B cell (primary cell): ENCODE measurements at regions not wholly inside any gene's neighbourhood (a gene's known extent, or its start where the extent isn't known, plus 50 kb on each side); places are given as distances from the start of the nearest gene placed in this dataset.

Source experiments
- EZH2 ChIP-seq: IDR thresholded peaks from 2 replicates; pipeline ENCODE4 v1.6.1; 2012; ENCODE audit warnings: borderline replicate concordance, low read depth, mild to moderate bottlenecking, moderate library complexity, low read length; ENCODE audit not compliant: insufficient read depth, poor library complexity, severe bottlenecking
- TF ChIP-seq, protein P1 (sequence below): fragments of 200-600 bp; IDR thresholded peaks from one replicate; pipeline ENCODE4 v1.8.0; 2022; ENCODE audit warnings: antibody characterized with exemption, mild to moderate bottlenecking

DNA sequence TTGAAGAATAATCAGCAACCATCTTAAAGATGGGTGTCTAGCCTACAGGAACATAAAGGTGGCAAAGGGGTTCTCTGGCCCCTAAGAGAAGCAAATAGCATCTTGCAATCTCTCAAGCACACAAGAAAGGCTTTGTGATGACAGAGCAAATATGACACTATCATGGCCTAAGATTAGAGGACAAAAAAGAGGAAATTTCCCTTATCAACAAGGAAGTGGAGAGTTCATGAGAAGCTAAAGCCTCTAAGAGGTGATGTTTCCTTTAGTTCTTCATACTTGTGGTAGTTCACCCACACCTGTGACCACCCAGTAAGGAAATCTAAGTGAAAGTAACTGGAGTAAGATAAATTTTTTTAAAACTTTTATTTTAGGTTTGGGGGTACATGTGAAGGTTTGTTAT, 88.4 kb downstream of the OLIG3 start:
- TF ChIP-seq, protein P1, sequence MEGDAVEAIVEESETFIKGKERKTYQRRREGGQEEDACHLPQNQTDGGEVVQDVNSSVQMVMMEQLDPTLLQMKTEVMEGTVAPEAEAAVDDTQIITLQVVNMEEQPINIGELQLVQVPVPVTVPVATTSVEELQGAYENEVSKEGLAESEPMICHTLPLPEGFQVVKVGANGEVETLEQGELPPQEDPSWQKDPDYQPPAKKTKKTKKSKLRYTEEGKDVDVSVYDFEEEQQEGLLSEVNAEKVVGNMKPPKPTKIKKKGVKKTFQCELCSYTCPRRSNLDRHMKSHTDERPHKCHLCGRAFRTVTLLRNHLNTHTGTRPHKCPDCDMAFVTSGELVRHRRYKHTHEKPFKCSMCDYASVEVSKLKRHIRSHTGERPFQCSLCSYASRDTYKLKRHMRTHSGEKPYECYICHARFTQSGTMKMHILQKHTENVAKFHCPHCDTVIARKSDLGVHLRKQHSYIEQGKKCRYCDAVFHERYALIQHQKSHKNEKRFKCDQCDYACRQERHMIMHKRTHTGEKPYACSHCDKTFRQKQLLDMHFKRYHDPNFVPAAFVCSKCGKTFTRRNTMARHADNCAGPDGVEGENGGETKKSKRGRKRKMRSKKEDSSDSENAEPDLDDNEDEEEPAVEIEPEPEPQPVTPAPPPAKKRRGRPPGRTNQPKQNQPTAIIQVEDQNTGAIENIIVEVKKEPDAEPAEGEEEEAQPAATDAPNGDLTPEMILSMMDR = no peak
- no peak for TF ChIP-seq EZH2
